ENCODE measurements at regions not wholly inside any gene's neighbourhood (a gene's known extent, or its start where the extent isn't known, plus 50 kb on each side); places are given as distances from the start of the nearest gene placed in this dataset.

DNA sequence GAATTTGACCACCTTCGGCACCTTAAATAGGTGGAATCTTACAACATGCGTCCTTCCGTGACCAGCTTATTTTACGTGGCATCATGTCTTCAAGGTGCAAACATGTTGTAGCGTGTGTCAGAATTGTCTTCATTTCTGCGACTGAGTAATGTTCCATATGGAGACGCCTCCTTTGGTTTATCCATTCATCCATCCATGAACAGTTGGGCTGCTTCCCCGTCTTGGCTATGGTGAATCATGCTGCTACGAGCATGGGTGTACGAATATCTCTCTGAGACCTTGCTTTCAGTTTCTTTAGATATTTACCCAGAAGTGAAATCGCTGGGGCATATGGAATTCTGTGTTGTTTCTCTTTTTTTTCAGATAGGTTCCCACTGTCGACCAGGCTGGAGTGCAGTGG is 391.9 kb upstream of the IRX2 start:
- TF ChIP-seq CTCF (IDR thresholded peaks at IDR 0.05): no peak
- TF ChIP-seq REST (IDR thresholded peaks at IDR 0.05; ENCODE audit: insufficient read depth in 1 of 2, low read depth in 2 of 2, low read length in 1 of 2): no peak
- TF ChIP-seq POLR2AphosphoS5 (IDR thresholded peaks at IDR 0.05; ENCODE audit: low read depth, low read length): no peak
- TF ChIP-seq SIN3A (IDR thresholded peaks at IDR 0.05; ENCODE audit: borderline replicate concordance, insufficient read depth, low read depth, low read length): no peak

All from Panc1 (cell line).